Liver (tissue), 3 donors: ENCODE measurements at regions not wholly inside any gene's neighbourhood (a gene's known extent, or its start where the extent isn't known, plus 50 kb on each side); places are given as distances from the start of the nearest gene placed in this dataset.

ENCODE experiments used
- CTCF ChIP-seq: fragments of 150-350 bp; IDR thresholded peaks from 2 replicates; pipeline ENCODE4 v1.5.1; 2017; ENCODE audit warnings: improper control_type of control experiment, low read depth, low read length; ENCODE audit not compliant: missing input control
- FOXA1 ChIP-seq: IDR thresholded peaks from 2 replicates; pipeline ENCODE4 v1.6.1; 2016; ENCODE audit warnings: antibody characterized with exemption
- JUND ChIP-seq, 2 donors: IDR thresholded peaks; 2 replicates each; pipeline ENCODE4 v1.6.1; 2016; ENCODE audit warnings: antibody characterized with exemption in 2 of 2
- NR2F2 ChIP-seq: IDR thresholded peaks from 2 replicates; pipeline ENCODE4 v1.6.1; 2016; ENCODE audit warnings: antibody characterized with exemption
- RAD21 ChIP-seq, 2 donors: IDR thresholded peaks; 2 replicates each; pipeline ENCODE4 v1.6.1; 2016; ENCODE audit warnings: antibody characterized with exemption in 2 of 2, mild to moderate bottlenecking in 2 of 2
- RXRA ChIP-seq, 2 donors: IDR thresholded peaks; 2 replicates each; pipeline ENCODE4 v1.6.1; 2017 to 2018; ENCODE audit warnings: antibody characterized with exemption in 2 of 2, mild to moderate bottlenecking in 1 of 2
- TF ChIP-seq, protein P1 (sequence below): IDR thresholded peaks from 2 replicates; pipeline ENCODE4 v1.6.1; 2016; ENCODE audit warnings: antibody characterized with exemption
- TF ChIP-seq, protein P2 (sequence below): IDR thresholded peaks from 2 replicates; pipeline ENCODE4 v1.6.1; 2016; ENCODE audit warnings: antibody characterized with exemption
- TF ChIP-seq, protein P3 (sequence below): IDR thresholded peaks from 2 replicates; pipeline ENCODE4 v1.6.1; 2016; ENCODE audit warnings: antibody characterized with exemption, mild to moderate bottlenecking
- TF ChIP-seq, protein P4 (sequence below): IDR thresholded peaks from 2 replicates; pipeline ENCODE4 v1.6.1; 2016; ENCODE audit warnings: antibody characterized with exemption
- donor health status: healthy.
- donor health status: healthy.

DNA sequence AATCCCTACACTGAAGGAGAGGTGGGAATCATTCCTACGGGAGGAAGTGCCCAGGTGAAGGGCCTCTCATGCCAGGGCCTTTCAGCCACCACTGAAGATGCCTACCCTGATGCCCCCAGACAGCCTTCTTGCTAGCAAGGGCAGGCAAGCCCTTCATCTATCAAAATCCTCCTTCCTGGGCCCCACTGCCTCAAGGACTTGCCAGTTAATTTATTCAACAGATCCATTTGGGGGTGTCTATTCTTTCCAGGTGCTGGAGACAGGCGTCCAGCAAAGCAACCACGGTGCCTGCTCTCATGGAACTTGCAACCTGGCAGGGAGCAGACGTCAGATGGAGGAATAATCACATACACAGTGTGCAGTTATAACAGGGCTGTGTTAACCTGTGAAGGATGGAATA is 95.5 kb downstream of the GYPC start:
- no peak for TF ChIP-seq CTCF
- TF ChIP-seq, protein P1, sequence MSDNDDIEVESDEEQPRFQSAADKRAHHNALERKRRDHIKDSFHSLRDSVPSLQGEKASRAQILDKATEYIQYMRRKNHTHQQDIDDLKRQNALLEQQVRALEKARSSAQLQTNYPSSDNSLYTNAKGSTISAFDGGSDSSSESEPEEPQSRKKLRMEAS: no peak
- TF ChIP-seq, protein P2, sequence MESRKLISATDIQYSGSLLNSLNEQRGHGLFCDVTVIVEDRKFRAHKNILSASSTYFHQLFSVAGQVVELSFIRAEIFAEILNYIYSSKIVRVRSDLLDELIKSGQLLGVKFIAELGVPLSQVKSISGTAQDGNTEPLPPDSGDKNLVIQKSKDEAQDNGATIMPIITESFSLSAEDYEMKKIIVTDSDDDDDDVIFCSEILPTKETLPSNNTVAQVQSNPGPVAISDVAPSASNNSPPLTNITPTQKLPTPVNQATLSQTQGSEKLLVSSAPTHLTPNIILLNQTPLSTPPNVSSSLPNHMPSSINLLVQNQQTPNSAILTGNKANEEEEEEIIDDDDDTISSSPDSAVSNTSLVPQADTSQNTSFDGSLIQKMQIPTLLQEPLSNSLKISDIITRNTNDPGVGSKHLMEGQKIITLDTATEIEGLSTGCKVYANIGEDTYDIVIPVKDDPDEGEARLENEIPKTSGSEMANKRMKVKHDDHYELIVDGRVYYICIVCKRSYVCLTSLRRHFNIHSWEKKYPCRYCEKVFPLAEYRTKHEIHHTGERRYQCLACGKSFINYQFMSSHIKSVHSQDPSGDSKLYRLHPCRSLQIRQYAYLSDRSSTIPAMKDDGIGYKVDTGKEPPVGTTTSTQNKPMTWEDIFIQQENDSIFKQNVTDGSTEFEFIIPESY: no peak
- TF ChIP-seq, protein P3, sequence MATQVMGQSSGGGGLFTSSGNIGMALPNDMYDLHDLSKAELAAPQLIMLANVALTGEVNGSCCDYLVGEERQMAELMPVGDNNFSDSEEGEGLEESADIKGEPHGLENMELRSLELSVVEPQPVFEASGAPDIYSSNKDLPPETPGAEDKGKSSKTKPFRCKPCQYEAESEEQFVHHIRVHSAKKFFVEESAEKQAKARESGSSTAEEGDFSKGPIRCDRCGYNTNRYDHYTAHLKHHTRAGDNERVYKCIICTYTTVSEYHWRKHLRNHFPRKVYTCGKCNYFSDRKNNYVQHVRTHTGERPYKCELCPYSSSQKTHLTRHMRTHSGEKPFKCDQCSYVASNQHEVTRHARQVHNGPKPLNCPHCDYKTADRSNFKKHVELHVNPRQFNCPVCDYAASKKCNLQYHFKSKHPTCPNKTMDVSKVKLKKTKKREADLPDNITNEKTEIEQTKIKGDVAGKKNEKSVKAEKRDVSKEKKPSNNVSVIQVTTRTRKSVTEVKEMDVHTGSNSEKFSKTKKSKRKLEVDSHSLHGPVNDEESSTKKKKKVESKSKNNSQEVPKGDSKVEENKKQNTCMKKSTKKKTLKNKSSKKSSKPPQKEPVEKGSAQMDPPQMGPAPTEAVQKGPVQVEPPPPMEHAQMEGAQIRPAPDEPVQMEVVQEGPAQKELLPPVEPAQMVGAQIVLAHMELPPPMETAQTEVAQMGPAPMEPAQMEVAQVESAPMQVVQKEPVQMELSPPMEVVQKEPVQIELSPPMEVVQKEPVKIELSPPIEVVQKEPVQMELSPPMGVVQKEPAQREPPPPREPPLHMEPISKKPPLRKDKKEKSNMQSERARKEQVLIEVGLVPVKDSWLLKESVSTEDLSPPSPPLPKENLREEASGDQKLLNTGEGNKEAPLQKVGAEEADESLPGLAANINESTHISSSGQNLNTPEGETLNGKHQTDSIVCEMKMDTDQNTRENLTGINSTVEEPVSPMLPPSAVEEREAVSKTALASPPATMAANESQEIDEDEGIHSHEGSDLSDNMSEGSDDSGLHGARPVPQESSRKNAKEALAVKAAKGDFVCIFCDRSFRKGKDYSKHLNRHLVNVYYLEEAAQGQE: no peak
- TF ChIP-seq, protein P4, sequence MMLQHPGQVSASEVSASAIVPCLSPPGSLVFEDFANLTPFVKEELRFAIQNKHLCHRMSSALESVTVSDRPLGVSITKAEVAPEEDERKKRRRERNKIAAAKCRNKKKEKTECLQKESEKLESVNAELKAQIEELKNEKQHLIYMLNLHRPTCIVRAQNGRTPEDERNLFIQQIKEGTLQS: no peak
- no peak for TF ChIP-seq RXRA (IDR thresholded peaks at IDR 0.05)
- no peak for TF ChIP-seq JUND (IDR thresholded peaks at IDR 0.05)
- TF ChIP-seq NR2F2: no peak
- no peak for TF ChIP-seq RAD21 (IDR thresholded peaks at IDR 0.05)
- TF ChIP-seq FOXA1: no peak
